Neural progenitor cell (in vitro differentiated cells): ENCODE measurements at regions not wholly inside any gene's neighbourhood (a gene's known extent, or its start where the extent isn't known, plus 50 kb on each side); places are given as distances from the start of the nearest gene placed in this dataset.

Experiments
- EZH2 ChIP-seq: fragments of 200-600 bp; sonication (generic); IDR thresholded peaks from 2 replicates; pipeline ENCODE4 v1.6.1; 2017; ENCODE audit warnings: antibody characterized with exemption, mild to moderate bottlenecking, moderate library complexity
- EZH2phosphoT487 ChIP-seq: fragments of 200-600 bp; sonication (generic); IDR thresholded peaks from 2 replicates; pipeline ENCODE4 v1.6.1; 2017; ENCODE audit warnings: antibody characterized with exemption
- TF ChIP-seq, protein P1 (sequence below): fragments of 200-600 bp; sonication (generic); IDR thresholded peaks from 2 replicates; pipeline ENCODE4 v1.5.1; 2017; ENCODE audit warnings: antibody characterized with exemption, mild to moderate bottlenecking

DNA sequence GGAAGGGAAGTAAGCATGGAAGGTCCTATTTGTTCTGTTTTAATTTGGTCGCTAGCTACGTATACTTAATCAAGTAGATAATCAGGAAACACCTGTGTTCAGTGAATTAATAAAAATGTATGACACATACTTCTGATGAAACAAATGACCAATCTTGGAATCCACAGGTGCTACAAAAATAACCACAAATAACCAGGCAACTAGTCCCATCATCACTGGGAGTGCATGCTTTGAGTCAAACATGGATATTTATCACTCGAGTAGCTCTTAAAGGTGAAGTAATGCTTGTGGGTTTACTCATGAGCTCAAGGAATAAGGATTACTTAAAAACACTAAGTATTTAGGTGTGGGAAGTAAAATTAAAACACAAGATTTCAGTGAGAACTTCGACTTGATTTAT lies 285.6 kb upstream of the ID4 start:
- TF ChIP-seq EZH2phosphoT487 (no peak), EZH2 (no peak)
- TF ChIP-seq, protein P1, sequence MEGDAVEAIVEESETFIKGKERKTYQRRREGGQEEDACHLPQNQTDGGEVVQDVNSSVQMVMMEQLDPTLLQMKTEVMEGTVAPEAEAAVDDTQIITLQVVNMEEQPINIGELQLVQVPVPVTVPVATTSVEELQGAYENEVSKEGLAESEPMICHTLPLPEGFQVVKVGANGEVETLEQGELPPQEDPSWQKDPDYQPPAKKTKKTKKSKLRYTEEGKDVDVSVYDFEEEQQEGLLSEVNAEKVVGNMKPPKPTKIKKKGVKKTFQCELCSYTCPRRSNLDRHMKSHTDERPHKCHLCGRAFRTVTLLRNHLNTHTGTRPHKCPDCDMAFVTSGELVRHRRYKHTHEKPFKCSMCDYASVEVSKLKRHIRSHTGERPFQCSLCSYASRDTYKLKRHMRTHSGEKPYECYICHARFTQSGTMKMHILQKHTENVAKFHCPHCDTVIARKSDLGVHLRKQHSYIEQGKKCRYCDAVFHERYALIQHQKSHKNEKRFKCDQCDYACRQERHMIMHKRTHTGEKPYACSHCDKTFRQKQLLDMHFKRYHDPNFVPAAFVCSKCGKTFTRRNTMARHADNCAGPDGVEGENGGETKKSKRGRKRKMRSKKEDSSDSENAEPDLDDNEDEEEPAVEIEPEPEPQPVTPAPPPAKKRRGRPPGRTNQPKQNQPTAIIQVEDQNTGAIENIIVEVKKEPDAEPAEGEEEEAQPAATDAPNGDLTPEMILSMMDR = no peak
